HEK293 (cell line): ENCODE measurements at regions not wholly inside any gene's neighbourhood (a gene's known extent, or its start where the extent isn't known, plus 50 kb on each side); places are given as distances from the start of the nearest gene placed in this dataset.

Source experiments
- CTCF ChIA-PET: fragments of 350-600 bp; formaldehyde crosslinking; extraction: SDS; loops from one replicate; lab custom pipeline; 2021; ENCODE audit warnings: antibody characterized with exemption; lab: Yijun Ruan, JAX
- POLR2A ChIA-PET: fragments of 300-600 bp; formaldehyde crosslinking; extraction: SDS; loops from one replicate; lab custom pipeline; 2020; ENCODE audit warnings: antibody characterized with exemption, inconsistent platforms; lab: Yijun Ruan, JAX
- H3K27ac ChIP-seq: fragments of 200-500 bp; sonication (Bioruptor generic); 2 replicates; pipeline ENCODE4 v1.5.1; 2014; ENCODE audit warnings: low read depth, low read length, control low read depth, inconsistent platforms; ENCODE audit errors: extremely low read depth
- H3K36me3 ChIP-seq, 2 experiments: fragments of 200-500 bp in 1 of 2; sonication (Bioruptor generic) in 1 of 2; 1 replicate in 1 of 2; 2 replicates in 1 of 2; pipeline ENCODE4 v1.5.1; 2014 to 2017; ENCODE audit warnings: inconsistent platforms in 2 of 2, low read length in 2 of 2; ENCODE audit not compliant: control insufficient read depth in 2 of 2, insufficient read depth in 1 of 2
- H3K4me1 ChIP-seq: fragments of 200-500 bp; sonication (Bioruptor generic); 2 replicates; pipeline ENCODE4 v1.5.1; 2014; ENCODE audit warnings: mild to moderate bottlenecking, low read length, inconsistent platforms; ENCODE audit not compliant: control insufficient read depth, insufficient read depth
- H3K4me3 ChIP-seq: 2 replicates; pipeline ENCODE4 v1.5.1; 2011; ENCODE audit warnings: low read depth, mild to moderate bottlenecking, control low read depth, low read length, moderate library complexity
- H3K9me3 ChIP-seq: fragments of 200-500 bp; sonication (Bioruptor generic); 2 replicates; pipeline ENCODE4 v1.5.1; 2014; ENCODE audit warnings: low read depth, low read length, inconsistent platforms; ENCODE audit not compliant: control insufficient read depth, insufficient read depth
- GLIS2 ChIP-seq: fragments of 450-650 bp; formaldehyde crosslinking; IDR thresholded peaks from 2 replicates; pipeline ENCODE4 v1.5.1; 2016; ENCODE audit warnings: missing biosample characterization, missing genetic modification characterization
- HOXC10 ChIP-seq: sonication (generic); formaldehyde crosslinking; IDR thresholded peaks from 2 replicates; pipeline ENCODE4 v1.8.1; 2023; ENCODE audit warnings: mild to moderate bottlenecking, missing genetic modification reagents
- KLF7 ChIP-seq: fragments of 450-650 bp; formaldehyde crosslinking; IDR thresholded peaks from 2 replicates; pipeline ENCODE4 v1.5.1; 2016; ENCODE audit warnings: missing biosample characterization, missing genetic modification characterization, borderline replicate concordance
- SETDB1 ChIP-seq: IDR thresholded peaks from one replicate; pipeline ENCODE4 v1.6.1; 2017; ENCODE audit warnings: mild to moderate bottlenecking, low read length, moderate library complexity, mixed read lengths; ENCODE audit not compliant: insufficient read length
- YY1 ChIP-seq: fragments of 450-650 bp; formaldehyde crosslinking; IDR thresholded peaks from 2 replicates; pipeline ENCODE4 v1.5.1; 2018; ENCODE audit warnings: missing biosample characterization, missing genetic modification characterization
- ZBTB1 ChIP-seq: fragments of 450-650 bp; formaldehyde crosslinking; IDR thresholded peaks from 2 replicates; pipeline ENCODE4 v1.5.1; 2016; ENCODE audit warnings: missing biosample characterization, missing genetic modification characterization
- ZNF140 ChIP-seq: fragments of 450-650 bp; formaldehyde crosslinking; IDR thresholded peaks from 2 replicates; pipeline ENCODE4 v1.5.1; 2016; ENCODE audit warnings: missing biosample characterization, missing genetic modification characterization
- ZNF146 ChIP-seq: fragments of 450-650 bp; formaldehyde crosslinking; IDR thresholded peaks from 2 replicates; pipeline ENCODE4 v1.5.1; 2016; ENCODE audit warnings: missing biosample characterization, missing genetic modification characterization
- ZNF23 ChIP-seq: fragments of 450-650 bp; formaldehyde crosslinking; IDR thresholded peaks from 2 replicates; pipeline ENCODE4 v1.5.1; 2016; ENCODE audit warnings: missing biosample characterization, missing genetic modification characterization, borderline replicate concordance
- ZNF280D ChIP-seq: fragments of 450-650 bp; formaldehyde crosslinking; IDR thresholded peaks from 2 replicates; pipeline ENCODE4 v1.5.1; 2016; ENCODE audit warnings: missing biosample characterization, missing genetic modification characterization
- ZNF354C ChIP-seq: fragments of 450-650 bp; formaldehyde crosslinking; IDR thresholded peaks from 2 replicates; pipeline ENCODE4 v1.5.1; 2016; ENCODE audit warnings: missing biosample characterization, missing genetic modification characterization, low read depth, borderline replicate concordance
- ZNF416 ChIP-seq: fragments of 450-650 bp; formaldehyde crosslinking; IDR thresholded peaks from 2 replicates; pipeline ENCODE4 v1.5.1; 2016; ENCODE audit warnings: missing biosample characterization, missing genetic modification characterization
- ZNF426 ChIP-seq: fragments of 450-650 bp; formaldehyde crosslinking; IDR thresholded peaks from 2 replicates; pipeline ENCODE4 v1.5.1; 2017; ENCODE audit warnings: missing biosample characterization, missing genetic modification characterization, mild to moderate bottlenecking, inconsistent platforms, moderate library complexity
- ZNF510 ChIP-seq: fragments of 450-650 bp; formaldehyde crosslinking; IDR thresholded peaks from 2 replicates; pipeline ENCODE4 v1.5.1; 2018; ENCODE audit warnings: mild to moderate bottlenecking, missing genetic modification characterization, missing biosample characterization; ENCODE audit not compliant: insufficient replicate concordance
- ZNF600 ChIP-seq: fragments of 450-650 bp; formaldehyde crosslinking; IDR thresholded peaks from 2 replicates; pipeline ENCODE4 v1.5.1; 2016; ENCODE audit warnings: missing biosample characterization, missing genetic modification characterization
- ZNF623 ChIP-seq: fragments of 450-650 bp; formaldehyde crosslinking; IDR thresholded peaks from 2 replicates; pipeline ENCODE4 v1.5.1; 2016; ENCODE audit warnings: missing biosample characterization, missing genetic modification characterization
- ZNF629 ChIP-seq: fragments of 450-650 bp; formaldehyde crosslinking; IDR thresholded peaks from 2 replicates; pipeline ENCODE4 v1.5.1; 2017; ENCODE audit warnings: missing biosample characterization, missing genetic modification characterization
- ZNF704 ChIP-seq: fragments of 450-650 bp; formaldehyde crosslinking; IDR thresholded peaks from 2 replicates; pipeline ENCODE4 v1.5.1; 2016; ENCODE audit warnings: missing biosample characterization, missing genetic modification characterization
- TF ChIP-seq, protein P1 (sequence below): fragments of 450-650 bp; formaldehyde crosslinking; IDR thresholded peaks from 2 replicates; pipeline ENCODE4 v1.5.1; 2016; ENCODE audit warnings: missing biosample characterization, missing genetic modification characterization
- TF ChIP-seq, protein P2 (sequence below): fragments of 450-650 bp; formaldehyde crosslinking; conservative IDR thresholded peaks from 2 replicates; pipeline ENCODE4 v1.5.1; 2016; ENCODE audit warnings: low read depth, missing biosample characterization, missing genetic modification characterization
- TF ChIP-seq, protein P3 (sequence below): fragments of 450-650 bp; formaldehyde crosslinking; IDR thresholded peaks from 2 replicates; pipeline ENCODE4 v1.5.1; 2016; ENCODE audit warnings: missing biosample characterization, missing genetic modification characterization

DNA sequence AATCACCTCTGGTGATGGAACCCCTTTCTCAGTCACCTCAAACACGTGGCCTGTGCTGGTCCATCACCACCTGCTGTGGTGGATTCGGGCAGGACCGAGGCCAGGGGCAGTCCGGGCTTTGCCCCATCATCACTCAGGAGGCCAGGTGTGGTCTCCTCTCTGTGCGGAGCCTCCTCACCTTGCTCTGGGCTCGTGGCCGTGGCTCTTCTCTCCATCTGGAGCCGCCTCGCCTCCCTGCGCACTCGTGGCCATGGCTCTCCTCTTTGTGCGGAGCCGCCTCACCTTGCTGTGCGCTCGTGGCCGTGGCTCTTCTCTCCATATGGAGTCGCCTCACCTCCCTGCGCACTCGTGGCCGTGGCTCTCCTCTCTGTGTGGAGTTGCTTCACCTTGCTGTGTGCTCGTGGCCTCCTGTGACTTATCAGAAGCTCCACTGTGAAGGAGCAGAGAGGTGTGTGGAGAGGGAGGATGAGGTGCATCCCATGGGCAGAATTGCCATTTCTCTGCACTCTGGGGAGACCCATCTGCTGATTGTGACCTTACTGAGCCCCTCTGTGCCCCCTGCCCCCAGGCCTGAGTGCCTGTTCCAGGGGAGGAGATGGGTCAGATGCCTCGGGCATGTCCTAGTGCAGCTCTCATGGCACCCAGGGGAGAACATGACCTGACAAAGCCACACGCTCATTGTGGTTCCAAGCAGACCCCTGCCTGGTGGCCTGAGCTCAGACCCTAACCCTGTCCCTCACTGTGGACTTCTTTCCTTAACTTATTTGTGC is 276.6 kb upstream of the IRX2 start (continued):
- TF ChIP-seq ZNF354C (tag by site-specific recombination) = no peak

DNA sequence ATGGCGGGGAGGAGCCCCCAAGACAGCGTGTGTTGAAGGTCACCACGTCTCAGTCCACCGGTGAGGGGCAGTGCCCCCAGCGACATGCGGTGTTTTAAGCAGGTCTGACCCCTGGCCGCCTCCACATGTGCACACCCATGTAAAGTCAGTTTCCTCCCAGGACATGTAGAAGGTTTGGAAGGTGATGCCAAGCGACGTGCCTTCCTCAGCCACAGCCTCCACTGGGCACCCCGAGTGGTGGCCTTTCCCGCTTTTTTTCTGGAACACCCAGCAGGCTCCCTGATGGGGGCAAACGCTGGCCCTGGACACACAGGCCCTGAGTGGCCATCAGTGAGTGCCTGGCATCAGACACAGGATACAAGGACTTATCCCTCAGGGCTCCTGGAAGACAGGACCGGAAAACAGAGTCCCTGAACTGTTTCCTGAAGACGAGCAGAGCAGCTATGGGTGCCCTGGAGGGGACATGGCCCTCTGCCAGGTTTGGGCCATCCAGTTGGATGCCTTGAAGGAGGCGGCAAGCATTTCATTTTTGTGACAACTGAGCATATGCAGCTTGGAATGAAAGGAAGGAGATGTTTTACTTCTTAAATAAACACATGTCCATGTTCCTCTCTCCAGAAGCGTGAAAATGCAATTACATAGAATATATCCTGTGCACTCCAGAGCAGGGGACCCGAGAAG is 275.8 kb upstream of the IRX2 start:
- POLR2A ChIA-PET = no interaction called here
- Histone ChIP-seq H3K4me3 (no peak overlapping the region), H3K9me3 (no peaks in the 10 kb centered on the region), H3K4me1 (no peaks in the 10 kb centered on the region), H3K27ac (no peak overlapping the region), H3K36me3 (no peaks in the 10 kb centered on the region)
- CTCF ChIA-PET = no interaction called here
- TF ChIP-seq YY1 (tag by site-specific recombination) (no peak), ZNF600 (tag by site-specific recombination) (no peak), ZBTB1 (tag by site-specific recombination) (no peak), ZNF629 (tag by site-specific recombination) (no peak), ZNF416 (tag by site-specific recombination) (no peak), ZNF510 (tag by site-specific recombination) (no peak), ZNF623 (no peak), HOXC10 (CRISPR knock-in tag) (no peak), KLF7 (tag by site-specific recombination) (no peak), ZNF146 (tag by site-specific recombination) (no peak), ZNF426 (tag by site-specific recombination) (no peak), ZNF280D (tag by site-specific recombination) (no peak)

GRCh38 chr5:3026651-3027050 is 275.2 kb upstream of the IRX2 start:
- CTCF ChIA-PET = no interaction called here
- POLR2A ChIA-PET = no interaction called here
- TF ChIP-seq, protein P1, sequence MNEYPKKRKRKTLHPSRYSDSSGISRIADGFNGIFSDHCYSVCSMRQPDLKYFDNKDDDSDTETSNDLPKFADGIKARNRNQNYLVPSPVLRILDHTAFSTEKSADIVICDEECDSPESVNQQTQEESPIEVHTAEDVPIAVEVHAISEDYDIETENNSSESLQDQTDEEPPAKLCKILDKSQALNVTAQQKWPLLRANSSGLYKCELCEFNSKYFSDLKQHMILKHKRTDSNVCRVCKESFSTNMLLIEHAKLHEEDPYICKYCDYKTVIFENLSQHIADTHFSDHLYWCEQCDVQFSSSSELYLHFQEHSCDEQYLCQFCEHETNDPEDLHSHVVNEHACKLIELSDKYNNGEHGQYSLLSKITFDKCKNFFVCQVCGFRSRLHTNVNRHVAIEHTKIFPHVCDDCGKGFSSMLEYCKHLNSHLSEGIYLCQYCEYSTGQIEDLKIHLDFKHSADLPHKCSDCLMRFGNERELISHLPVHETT = no peak
- TF ChIP-seq, protein P2, sequence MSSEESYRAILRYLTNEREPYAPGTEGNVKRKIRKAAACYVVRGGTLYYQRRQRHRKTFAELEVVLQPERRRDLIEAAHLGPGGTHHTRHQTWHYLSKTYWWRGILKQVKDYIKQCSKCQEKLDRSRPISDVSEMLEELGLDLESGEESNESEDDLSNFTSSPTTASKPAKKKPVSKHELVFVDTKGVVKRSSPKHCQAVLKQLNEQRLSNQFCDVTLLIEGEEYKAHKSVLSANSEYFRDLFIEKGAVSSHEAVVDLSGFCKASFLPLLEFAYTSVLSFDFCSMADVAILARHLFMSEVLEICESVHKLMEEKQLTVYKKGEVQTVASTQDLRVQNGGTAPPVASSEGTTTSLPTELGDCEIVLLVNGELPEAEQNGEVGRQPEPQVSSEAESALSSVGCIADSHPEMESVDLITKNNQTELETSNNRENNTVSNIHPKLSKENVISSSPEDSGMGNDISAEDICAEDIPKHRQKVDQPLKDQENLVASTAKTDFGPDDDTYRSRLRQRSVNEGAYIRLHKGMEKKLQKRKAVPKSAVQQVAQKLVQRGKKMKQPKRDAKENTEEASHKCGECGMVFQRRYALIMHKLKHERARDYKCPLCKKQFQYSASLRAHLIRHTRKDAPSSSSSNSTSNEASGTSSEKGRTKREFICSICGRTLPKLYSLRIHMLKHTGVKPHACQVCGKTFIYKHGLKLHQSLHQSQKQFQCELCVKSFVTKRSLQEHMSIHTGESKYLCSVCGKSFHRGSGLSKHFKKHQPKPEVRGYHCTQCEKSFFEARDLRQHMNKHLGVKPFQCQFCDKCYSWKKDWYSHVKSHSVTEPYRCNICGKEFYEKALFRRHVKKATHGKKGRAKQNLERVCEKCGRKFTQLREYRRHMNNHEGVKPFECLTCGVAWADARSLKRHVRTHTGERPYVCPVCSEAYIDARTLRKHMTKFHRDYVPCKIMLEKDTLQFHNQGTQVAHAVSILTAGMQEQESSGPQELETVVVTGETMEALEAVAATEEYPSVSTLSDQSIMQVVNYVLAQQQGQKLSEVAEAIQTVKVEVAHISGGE (tag by site-specific recombination) = no peak
- no peak for TF ChIP-seq ZNF140 (tag by site-specific recombination)
- TF ChIP-seq GLIS2 = no peak
- no peak for TF ChIP-seq ZNF629 (tag by site-specific recombination)
- TF ChIP-seq, protein P3, sequence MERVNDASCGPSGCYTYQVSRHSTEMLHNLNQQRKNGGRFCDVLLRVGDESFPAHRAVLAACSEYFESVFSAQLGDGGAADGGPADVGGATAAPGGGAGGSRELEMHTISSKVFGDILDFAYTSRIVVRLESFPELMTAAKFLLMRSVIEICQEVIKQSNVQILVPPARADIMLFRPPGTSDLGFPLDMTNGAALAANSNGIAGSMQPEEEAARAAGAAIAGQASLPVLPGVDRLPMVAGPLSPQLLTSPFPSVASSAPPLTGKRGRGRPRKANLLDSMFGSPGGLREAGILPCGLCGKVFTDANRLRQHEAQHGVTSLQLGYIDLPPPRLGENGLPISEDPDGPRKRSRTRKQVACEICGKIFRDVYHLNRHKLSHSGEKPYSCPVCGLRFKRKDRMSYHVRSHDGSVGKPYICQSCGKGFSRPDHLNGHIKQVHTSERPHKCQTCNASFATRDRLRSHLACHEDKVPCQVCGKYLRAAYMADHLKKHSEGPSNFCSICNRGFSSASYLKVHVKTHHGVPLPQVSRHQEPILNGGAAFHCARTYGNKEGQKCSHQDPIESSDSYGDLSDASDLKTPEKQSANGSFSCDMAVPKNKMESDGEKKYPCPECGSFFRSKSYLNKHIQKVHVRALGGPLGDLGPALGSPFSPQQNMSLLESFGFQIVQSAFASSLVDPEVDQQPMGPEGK (tag by site-specific recombination) = no peak
- no peak for TF ChIP-seq ZNF23 (tag by site-specific recombination)
- no peak for TF ChIP-seq SETDB1
- no peak for TF ChIP-seq ZNF704

More at GRCh38 chr5:3026651-3027050, 275.2 kb upstream of the IRX2 start:
- H3K4me1 ChIP-seq = no peaks in the 10 kb centered on the region
- no peak overlapping the region for H3K4me3 ChIP-seq
- H3K9me3 ChIP-seq = no peaks in the 10 kb centered on the region
- no peaks in the 10 kb centered on the region for H3K36me3 ChIP-seq
- H3K27ac ChIP-seq = no peak overlapping the region
